GM23338 (cell line): ENCODE measurements at regions not wholly inside any gene's neighbourhood (a gene's known extent, or its start where the extent isn't known, plus 50 kb on each side); places are given as distances from the start of the nearest gene placed in this dataset.

Source experiments
- ATAC-seq: fragments of 200-7000 bp; cut with Tn5 transposase; 3 replicates; pipeline ENCODE4 v1.9.1; 2020
- DNase-seq: peaks from one replicate; pipeline ENCODE4 v3.0.0-alpha.2; 2015; ENCODE audit warnings: low spot score
- H2AFZ ChIP-seq: fragments of 200-600 bp; sonication (generic); 2 replicates; pipeline ENCODE4 v1.8.0; 2016; ENCODE audit warnings: antibody characterized with exemption, mild to moderate bottlenecking, moderate library complexity
- H3F3A ChIP-seq: fragments of 200-600 bp; sonication (generic); replicated peaks from 2 replicates; pipeline ENCODE4 v1.8.0; 2017; ENCODE audit warnings: antibody characterized with exemption, mixed run types, low read depth
- H3K27ac ChIP-seq: fragments of 200-600 bp; sonication (generic); 2 replicates; pipeline ENCODE4 v1.6.1; 2016; ENCODE audit warnings: low read depth
- H3K27me3 ChIP-seq: fragments of 200-600 bp; sonication (generic); 2 replicates; pipeline ENCODE4 v1.8.0; 2016; ENCODE audit warnings: mild to moderate bottlenecking, mixed run types, moderate library complexity; ENCODE audit not compliant: insufficient read depth
- H3K36me3 ChIP-seq: fragments of 200-600 bp; sonication (generic); 2 replicates; pipeline ENCODE4 v1.8.0; 2016; ENCODE audit warnings: mild to moderate bottlenecking; ENCODE audit not compliant: insufficient read depth
- H3K4me1 ChIP-seq: fragments of 200-600 bp; sonication (generic); 2 replicates; pipeline ENCODE4 v1.8.0; 2016; ENCODE audit warnings: mild to moderate bottlenecking, moderate library complexity; ENCODE audit not compliant: insufficient read depth
- H3K4me2 ChIP-seq: fragments of 200-600 bp; sonication (generic); 2 replicates; pipeline ENCODE4 v1.7.1; 2017; ENCODE audit warnings: mixed run types
- H3K4me3 ChIP-seq: fragments of 200-600 bp; sonication (generic); 2 replicates; pipeline ENCODE4 v1.6.1; 2016; ENCODE audit warnings: mixed run types
- H3K79me2 ChIP-seq: fragments of 200-600 bp; sonication (generic); replicated peaks from 2 replicates; pipeline ENCODE4 v1.8.0; 2017; ENCODE audit warnings: mild to moderate bottlenecking; ENCODE audit not compliant: insufficient read depth
- H3K9me2 ChIP-seq: fragments of 200-600 bp; sonication (generic); 2 replicates; pipeline ENCODE4 v1.8.0; 2017; ENCODE audit not compliant: insufficient read depth
- H4K20me1 ChIP-seq: fragments of 200-600 bp; sonication (generic); replicated peaks from 2 replicates; pipeline ENCODE4 v1.8.0; 2017; ENCODE audit warnings: mild to moderate bottlenecking; ENCODE audit not compliant: insufficient read depth
- H3K27ac Mint-ChIP-seq: 2 replicates; pipeline ENCODE4 v1.8.0; 2020; ENCODE audit warnings: inconsistent platforms, mild to moderate bottlenecking, moderate library complexity, mixed read lengths
- H3K27me3 Mint-ChIP-seq: 3 replicates; pipeline ENCODE4 v1.8.0; 2022; ENCODE audit warnings: low read depth, mild to moderate bottlenecking, moderate library complexity, mixed read lengths, inconsistent platforms; ENCODE audit not compliant: insufficient read depth, poor library complexity
- H3K36me3 Mint-ChIP-seq: 3 replicates; pipeline ENCODE4 v1.8.0; 2021; ENCODE audit warnings: low read depth, mild to moderate bottlenecking, inconsistent platforms, moderate library complexity, mixed read lengths
- H3K4me1 Mint-ChIP-seq: 3 replicates; pipeline ENCODE4 v1.8.0; 2020; ENCODE audit warnings: mild to moderate bottlenecking, inconsistent platforms, mixed read lengths
- H3K4me3 Mint-ChIP-seq: 3 replicates; pipeline ENCODE4 v1.8.0; 2021; ENCODE audit warnings: moderate library complexity, mild to moderate bottlenecking, inconsistent platforms, mixed read lengths
- H3K9me3 Mint-ChIP-seq: 3 replicates; pipeline ENCODE4 v1.8.0; 2020; ENCODE audit warnings: moderate library complexity, mild to moderate bottlenecking, inconsistent platforms, mixed read lengths
- CTCF ChIP-seq, 2 experiments: fragments of 200-600 bp in 1 of 2; sonication (generic) in 1 of 2; conservative IDR thresholded peaks; 2 replicates each; pipeline versions ENCODE4 v1.5.1 to v1.6.1; 2016 to 2017; ENCODE audit warnings: antibody characterized with exemption in 2 of 2, low read depth in 2 of 2, mild to moderate bottlenecking in 2 of 2, moderate library complexity in 1 of 2
- ETS1 ChIP-seq: IDR thresholded peaks from 2 replicates; pipeline ENCODE4 v1.6.1; 2016; ENCODE audit warnings: antibody characterized with exemption
- EZH2 ChIP-seq: fragments of 200-600 bp; sonication (generic); IDR thresholded peaks from one replicate; pipeline ENCODE4 v1.8.0; 2017; ENCODE audit warnings: antibody characterized with exemption, mild to moderate bottlenecking, low read depth; ENCODE audit not compliant: unreplicated experiment
- POLR2AphosphoS5 ChIP-seq: IDR thresholded peaks from 2 replicates; pipeline ENCODE4 v1.6.1; 2016; ENCODE audit warnings: antibody characterized with exemption, low read depth
- REST ChIP-seq: IDR thresholded peaks from one replicate; pipeline ENCODE4 v1.6.1; 2018; ENCODE audit warnings: antibody characterized with exemption; ENCODE audit not compliant: unreplicated experiment
- STAT1 ChIP-seq: IDR thresholded peaks from one replicate; pipeline ENCODE4 v1.6.1; 2016; ENCODE audit warnings: antibody characterized with exemption; ENCODE audit not compliant: unreplicated experiment
- ZNF114 ChIP-seq: fragments of 250-450 bp; sonication (Bioruptor Pico); IDR thresholded peaks from 2 replicates; pipeline ENCODE4 v1.5.0; 2020; ENCODE audit warnings: mild to moderate bottlenecking, moderate library complexity
- ZNF331 ChIP-seq: fragments of 250-450 bp; sonication (Bioruptor Pico); IDR thresholded peaks from 2 replicates; pipeline ENCODE4 v1.5.0; 2020; ENCODE audit warnings: low read depth, mild to moderate bottlenecking, moderate library complexity
- ZNF462 ChIP-seq: fragments of 250-450 bp; sonication (Bioruptor Pico); IDR thresholded peaks from 2 replicates; pipeline ENCODE4 v1.5.0; 2020; ENCODE audit warnings: mild to moderate bottlenecking, moderate library complexity

GRCh38 chr2:198400999-198401398 lies 596.6 kb downstream of the PLCL1 start:
- no peak for DNase-seq
- Mint-ChIP-seq H3K27ac (no peak overlapping the region), H3K4me3 (no peak overlapping the region), H3K4me1 (no peaks in the 10 kb centered on the region), H3K27me3 (no peaks in the 10 kb centered on the region), H3K9me3 (no peaks in the 10 kb centered on the region), H3K36me3 (no peaks in the 10 kb centered on the region)
- Histone ChIP-seq H3K4me3 (no peak overlapping the region), H3K4me1 (no peaks in the 10 kb centered on the region), H3F3A (no peaks in the 10 kb centered on the region), H3K9me2 (0 out of 2 replicates have a peak, but pooled peaks cover 3% of the 10 kb centered on the region), H3K27me3 (no peaks in the 10 kb centered on the region), H3K36me3 (no peaks in the 10 kb centered on the region), H4K20me1 (no peaks in the 10 kb centered on the region), H3K27ac (no peak overlapping the region), H3K4me2 (no peak overlapping the region), H2AFZ (no peak overlapping the region), H3K79me2 (no peaks in the 10 kb centered on the region)
- TF ChIP-seq POLR2AphosphoS5 (no peak), CTCF (conservative IDR thresholded peaks at IDR 0.05; ENCODE audit: low read depth in 2 of 2) (no peak), EZH2 (no peak), ZNF462 (CRISPR knock-in tag) (no peak), ETS1 (no peak), REST (no peak), STAT1 (no peak), ZNF114 (CRISPR knock-in tag) (no peak), ZNF331 (CRISPR knock-in tag) (no peak)
- ATAC-seq = no peak
